Stimulated activated CD4-positive, alpha-beta T cell treated with anti-CD3 and anti-CD28 coated beads, Interleukin-2, amount 100 ng/mL, for 24 hours (primary cell): ENCODE measurements at regions not wholly inside any gene's neighbourhood (a gene's known extent, or its start where the extent isn't known, plus 50 kb on each side); places are given as distances from the start of the nearest gene placed in this dataset.
A peak's percentile ranks its signal among the peaks of the same experiment; 100 is the strongest.

Experiments
- DNase-seq, 2 donors: peaks; one replicate each; pipeline ENCODE4 v3.0.0-alpha.2; 2020

- peak in 1 of 2 donors; percentile 14 for DNase-seq
Measured at GRCh38 chr11:88231894-88232482, 56.7 kb upstream of the RAB38 start.

- no peak for DNase-seq
Measured at GRCh38 chr11:88229303-88229702, 54.1 kb upstream of the RAB38 start.
